Effector memory CD4-positive, alpha-beta T cell (primary cell): ENCODE measurements at regions not wholly inside any gene's neighbourhood (a gene's known extent, or its start where the extent isn't known, plus 50 kb on each side); places are given as distances from the start of the nearest gene placed in this dataset.

Experiments
- DNase-seq, 3 donors: peaks; one replicate each; pipeline ENCODE4 v3.0.0-alpha.2; 2020
- H3K27ac ChIP-seq: 2 replicates; pipeline ENCODE4 v1.7.0; 2013; ENCODE audit warnings: mild to moderate bottlenecking, low read length, moderate library complexity; ENCODE audit not compliant: insufficient read depth, poor library complexity, severe bottlenecking
- H3K27me3 ChIP-seq: replicated peaks from 2 replicates; pipeline ENCODE4 v1.7.0; 2013; ENCODE audit warnings: mild to moderate bottlenecking, low read length; ENCODE audit not compliant: insufficient read depth, control insufficient read depth, poor library complexity, severe bottlenecking
- H3K36me3 ChIP-seq: 2 replicates; pipeline ENCODE4 v1.7.0; 2013; ENCODE audit warnings: mild to moderate bottlenecking, low read length, moderate library complexity; ENCODE audit not compliant: control insufficient read depth, insufficient read depth
- H3K4me1 ChIP-seq: 2 replicates; pipeline ENCODE4 v1.7.0; 2013; ENCODE audit warnings: low read length, mild to moderate bottlenecking; ENCODE audit not compliant: control insufficient read depth, insufficient read depth, poor library complexity, severe bottlenecking
- H3K4me3 ChIP-seq: 2 replicates; pipeline ENCODE4 v1.7.0; 2013; ENCODE audit warnings: low read length, low read depth, mild to moderate bottlenecking; ENCODE audit not compliant: insufficient read depth, poor library complexity, severe bottlenecking
- H3K9me3 ChIP-seq: 2 replicates; pipeline ENCODE4 v1.7.0; 2013; ENCODE audit warnings: mild to moderate bottlenecking, low read length, moderate library complexity; ENCODE audit not compliant: control insufficient read depth

DNA sequence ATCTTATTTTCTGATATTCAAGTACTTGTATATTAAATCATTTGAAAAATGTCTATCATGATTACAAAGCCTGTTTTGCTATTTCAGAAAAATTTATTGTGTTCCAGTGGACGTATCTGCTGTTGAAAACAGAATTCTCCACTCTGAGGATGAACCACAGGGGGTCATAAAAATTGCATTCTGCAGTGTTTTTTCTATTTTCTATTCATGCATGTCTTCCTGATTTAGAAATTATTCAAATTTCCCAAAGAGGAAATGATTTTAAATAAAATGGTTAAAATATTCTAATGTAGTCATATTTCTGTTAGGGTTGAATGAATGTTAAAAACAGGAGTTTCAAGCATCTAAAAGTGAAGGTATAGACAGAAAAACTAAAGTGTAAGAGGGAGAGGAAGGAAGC is 111.5 kb upstream of the ANKRD55 start:
- DNase-seq: no peak

DNA sequence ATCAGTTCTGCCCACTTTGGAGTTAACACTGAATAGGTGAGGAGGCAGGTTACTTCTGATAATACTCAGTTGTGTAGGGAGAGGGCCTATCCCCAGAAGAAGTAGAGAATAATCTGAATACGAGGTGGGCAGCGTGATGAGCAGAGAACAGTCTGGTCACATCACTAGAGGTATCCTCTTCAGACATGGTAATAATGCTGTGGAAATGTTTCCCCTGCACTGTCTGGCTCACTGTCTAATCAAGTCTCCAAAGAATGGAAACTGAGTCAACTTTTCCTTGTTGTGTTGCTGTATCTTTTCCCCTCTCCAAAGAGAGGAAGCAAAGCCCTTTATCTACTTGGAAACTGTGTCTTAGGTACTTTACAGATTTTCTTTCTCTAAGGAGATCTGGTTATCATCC is 110.9 kb upstream of the ANKRD55 start:
- Histone ChIP-seq H3K27ac (no peak overlapping the region), H3K4me3 (no peak overlapping the region), H3K27me3 (no peaks in the 10 kb centered on the region), H3K4me1 (no peaks in the 10 kb centered on the region), H3K9me3 (no peaks in the 10 kb centered on the region), H3K36me3 (no peaks in the 10 kb centered on the region)
- no peak for DNase-seq

More for the DNA sequence above, 111.5 kb upstream of the ANKRD55 start:
- Histone ChIP-seq H3K4me1 (no peaks in the 10 kb centered on the region), H3K27me3 (no peaks in the 10 kb centered on the region), H3K27ac (no peak overlapping the region), H3K4me3 (no peak overlapping the region), H3K9me3 (no peaks in the 10 kb centered on the region), H3K36me3 (no peaks in the 10 kb centered on the region)

DNA sequence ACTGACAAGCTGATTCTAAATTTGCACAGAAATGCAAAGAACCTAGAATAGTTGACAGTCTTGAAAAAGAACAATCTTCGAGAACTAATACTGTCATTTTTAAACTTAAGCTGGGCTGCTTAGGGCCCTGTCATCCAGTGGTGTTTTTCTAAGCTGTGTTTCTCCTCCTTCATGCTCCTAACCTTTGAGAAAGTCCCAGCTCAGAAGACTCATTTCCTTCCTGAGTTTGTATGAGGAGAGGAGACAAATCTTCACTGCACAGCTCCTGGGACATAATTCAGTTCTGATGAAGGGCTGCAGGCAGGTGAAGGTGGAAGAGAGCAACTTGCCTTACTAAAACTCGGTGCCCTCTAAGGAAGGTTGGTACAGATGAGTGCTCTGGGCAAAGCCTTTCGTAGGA is 109.5 kb upstream of the ANKRD55 start:
- no peak for DNase-seq
- no peaks in the 10 kb centered on the region for H3K27me3 ChIP-seq
- H3K4me3 ChIP-seq: no peak overlapping the region
- H3K9me3 ChIP-seq: no peaks in the 10 kb centered on the region
- H3K36me3 ChIP-seq: no peaks in the 10 kb centered on the region
- H3K4me1 ChIP-seq: no peaks in the 10 kb centered on the region
- H3K27ac ChIP-seq: no peak overlapping the region

DNA sequence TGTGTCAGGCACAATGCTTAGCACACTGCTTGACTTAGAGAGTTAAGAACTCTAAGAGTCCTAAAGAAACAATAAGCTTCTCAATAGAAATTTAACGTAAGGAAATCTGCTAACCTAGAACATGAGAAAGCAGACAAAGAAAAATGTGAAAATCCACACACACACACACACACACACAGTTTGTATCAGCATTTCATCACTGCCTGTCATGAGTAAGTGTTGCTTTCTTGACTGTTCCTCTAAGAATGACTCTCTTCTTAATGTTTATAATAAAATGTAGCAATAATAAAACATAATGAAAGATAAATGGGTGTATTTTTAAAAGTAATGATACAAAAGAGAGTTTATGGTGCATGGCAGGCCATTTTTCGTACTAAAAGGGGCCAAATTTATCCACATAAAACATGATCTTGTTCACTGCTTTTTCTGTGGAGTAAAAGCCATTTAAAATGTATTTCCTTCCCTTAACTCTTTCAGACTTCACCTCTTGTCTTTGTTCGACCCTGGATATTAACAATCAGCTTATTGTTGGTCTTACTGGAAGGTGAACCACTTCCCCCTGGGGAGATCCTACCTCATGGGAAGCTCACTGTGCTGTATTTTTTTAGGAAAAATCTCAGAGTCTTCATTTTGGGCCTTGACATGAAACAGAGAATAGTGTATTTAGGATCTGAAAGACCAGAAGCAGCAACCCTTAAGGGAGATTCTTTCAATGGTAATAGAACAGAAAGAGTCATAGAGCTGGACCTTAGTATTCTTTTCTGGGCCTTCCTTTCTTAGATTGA is 107.3 kb upstream of the ANKRD55 start:
- Histone ChIP-seq H3K9me3 (peaks cover under 1% of the 10 kb centered on the region), H3K4me3 (no peak overlapping the region), H3K36me3 (no peaks in the 10 kb centered on the region), H3K27me3 (no peaks in the 10 kb centered on the region), H3K4me1 (no peaks in the 10 kb centered on the region), H3K27ac (no peak overlapping the region)
- DNase-seq: no peak

GRCh38 chr5:56339732-56340131 is 106.6 kb upstream of the ANKRD55 start:
- Histone ChIP-seq H3K4me1 (no peaks in the 10 kb centered on the region), H3K27ac (no peak overlapping the region), H3K36me3 (no peaks in the 10 kb centered on the region), H3K4me3 (no peak overlapping the region), H3K9me3 (peaks cover 6% of the 10 kb centered on the region), H3K27me3 (no peaks in the 10 kb centered on the region)
- DNase-seq: no peak

DNA sequence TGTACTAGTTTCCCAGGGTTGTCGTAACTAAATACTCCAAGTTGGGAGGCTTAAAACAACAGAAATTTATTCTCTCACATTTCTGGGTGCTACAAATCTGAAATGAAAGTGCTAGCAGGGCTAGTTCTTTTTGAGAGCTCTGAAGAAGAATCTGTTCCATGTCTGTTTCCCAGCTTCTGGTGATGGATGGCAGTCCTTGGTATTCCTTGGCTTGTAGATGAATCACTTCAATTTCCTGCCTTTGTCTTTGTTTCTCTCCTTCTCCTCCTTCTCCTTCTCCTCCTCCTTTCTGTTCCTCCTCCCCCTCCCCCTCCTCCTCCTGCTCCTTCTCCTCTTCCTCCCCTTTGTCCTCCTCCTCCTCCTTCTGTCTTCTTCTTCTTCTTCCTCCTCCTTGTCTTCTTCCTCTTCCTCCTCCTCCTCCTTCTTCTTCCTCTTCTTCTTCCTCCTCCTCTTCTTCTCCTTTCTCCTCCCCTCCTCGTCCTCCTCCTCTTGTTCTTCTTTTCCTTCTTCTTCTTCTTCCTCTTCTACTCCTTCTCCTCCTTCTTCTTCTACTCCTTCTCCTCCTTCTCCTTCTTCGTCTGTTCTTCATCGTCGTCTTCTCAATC is 104.7 kb upstream of the ANKRD55 start:
- DNase-seq: no peak
- Histone ChIP-seq H3K36me3 (no peaks in the 10 kb centered on the region), H3K27ac (no peak overlapping the region), H3K4me3 (no peak overlapping the region), H3K27me3 (no peaks in the 10 kb centered on the region), H3K4me1 (no peaks in the 10 kb centered on the region), H3K9me3 (peaks cover 6% of the 10 kb centered on the region)

DNA sequence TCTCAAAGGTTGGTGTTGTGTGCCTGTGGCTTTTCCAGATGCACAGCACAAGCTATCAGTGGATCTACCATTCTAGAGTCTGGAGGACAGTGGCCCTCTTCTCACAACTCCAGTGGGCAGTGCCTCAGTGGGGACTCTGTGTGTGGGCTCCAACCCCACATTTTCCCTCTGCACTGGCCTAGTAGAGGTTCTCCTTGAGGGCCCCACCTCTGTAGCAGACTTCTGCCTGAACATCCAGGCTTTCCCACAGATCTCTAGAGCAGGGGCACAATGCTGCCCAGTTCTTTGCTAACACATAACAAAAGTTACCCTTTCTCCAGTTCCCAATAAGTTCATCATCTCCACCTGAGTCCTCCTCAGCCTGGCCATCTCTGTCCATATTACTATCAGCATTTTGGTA is 102.1 kb upstream of the ANKRD55 start:
- Histone ChIP-seq H3K36me3 (no peaks in the 10 kb centered on the region), H3K27me3 (no peaks in the 10 kb centered on the region), H3K9me3 (peaks cover 6% of the 10 kb centered on the region), H3K27ac (no peak overlapping the region), H3K4me3 (no peak overlapping the region), H3K4me1 (no peaks in the 10 kb centered on the region)
- no peak for DNase-seq

GRCh38 chr5:56330806-56331205 is 97.7 kb upstream of the ANKRD55 start:
- Histone ChIP-seq H3K4me1 (peaks cover 38% of the 10 kb centered on the region), H3K27ac (no peak overlapping the region), H3K4me3 (no peak overlapping the region), H3K9me3 (peaks cover 6% of the 10 kb centered on the region), H3K36me3 (no peaks in the 10 kb centered on the region), H3K27me3 (no peaks in the 10 kb centered on the region)
- no peak for DNase-seq

- no peak for DNase-seq
- H3K4me1 ChIP-seq: peaks cover 38% of the 10 kb centered on the region
- no peaks in the 10 kb centered on the region for H3K36me3 ChIP-seq
- peaks cover 3% of the 10 kb centered on the region for H3K9me3 ChIP-seq
- H3K27me3 ChIP-seq: no peaks in the 10 kb centered on the region
- peak overlapping the region; percentile 61 for H3K27ac ChIP-seq
- H3K4me3 ChIP-seq: no peak overlapping the region
These were observed 97.0 kb upstream of the ANKRD55 start for GRCh38 chr5:56330167-56330566.

DNA sequence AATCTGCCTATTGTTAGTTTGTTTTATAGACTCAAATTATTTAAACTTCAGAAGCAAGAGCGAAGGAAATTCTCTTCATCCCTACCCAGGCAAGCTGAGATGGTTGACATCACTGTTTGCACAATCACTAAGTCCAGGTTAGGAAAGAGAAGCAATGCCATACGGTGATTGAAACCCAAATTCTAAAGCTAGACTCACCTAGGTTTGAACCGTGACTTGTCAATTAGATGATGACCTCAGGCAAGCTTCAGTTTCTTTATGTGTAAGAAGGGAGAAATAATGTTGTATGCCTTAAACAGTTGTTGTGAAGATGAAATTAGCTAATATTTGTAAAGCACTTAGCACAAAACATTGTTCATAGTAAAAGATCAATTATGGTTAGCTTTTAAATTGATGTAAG is 96.5 kb upstream of the ANKRD55 start:
- Histone ChIP-seq H3K27me3 (no peaks in the 10 kb centered on the region), H3K36me3 (no peaks in the 10 kb centered on the region), H3K9me3 (no peaks in the 10 kb centered on the region), H3K4me1 (peaks cover 38% of the 10 kb centered on the region), H3K4me3 (no peak overlapping the region), H3K27ac (peak overlapping the region; percentile 61)
- no peak for DNase-seq
